ENCODE measurements at regions not wholly inside any gene's neighbourhood (a gene's known extent, or its start where the extent isn't known, plus 50 kb on each side); places are given as distances from the start of the nearest gene placed in this dataset.

- Histone ChIP-seq H3K4me3 (ENCODE audit: low read depth, low read length) (no peak overlapping the region), H3K4me1 (ENCODE audit: control insufficient read depth, insufficient read depth, low read length) (no peaks in the 10 kb centered on the region), H3K27ac (ENCODE audit: extremely low read depth, low read depth, low read length) (no peak overlapping the region), H3K36me3 (ENCODE audit: control insufficient read depth in 2 of 2, insufficient read depth in 1 of 2, low read length in 2 of 2) (no peaks in the 10 kb centered on the region), H3K9me3 (ENCODE audit: control insufficient read depth, insufficient read depth, low read depth, low read length) (no peaks in the 10 kb centered on the region)
- TF ChIP-seq ZNF18 (tag by site-specific recombination; IDR thresholded peaks at IDR 0.05) (no peak), KLF7 (tag by site-specific recombination; IDR thresholded peaks at IDR 0.05; ENCODE audit: borderline replicate concordance) (no peak), ZNF561 (tag by site-specific recombination; IDR thresholded peaks at IDR 0.05; ENCODE audit: borderline replicate concordance) (no peak), ZBTB8A (tag by site-specific recombination; IDR thresholded peaks at IDR 0.05) (no peak), ZNF529 (tag by site-specific recombination; IDR thresholded peaks at IDR 0.05; ENCODE audit: insufficient replicate concordance) (no peak), ZNF48 (tag by site-specific recombination; IDR thresholded peaks at IDR 0.05) (no peak), ZNF169 (tag by site-specific recombination; IDR thresholded peaks at IDR 0.05) (no peak), ZBTB44 (tag by site-specific recombination; IDR thresholded peaks at IDR 0.05) (no peak), ZNF146 (tag by site-specific recombination; IDR thresholded peaks at IDR 0.05) (no peak), ZNF830 (tag by site-specific recombination; IDR thresholded peaks at IDR 0.05; ENCODE audit: low read depth) (no peak), KLF10 (tag by site-specific recombination; IDR thresholded peaks at IDR 0.05) (no peak), GFI1B (tag by site-specific recombination; IDR thresholded peaks at IDR 0.05) (no peak), ZNF707 (tag by site-specific recombination; IDR thresholded peaks at IDR 0.05) (no peak), ZNF639 (tag by site-specific recombination; IDR thresholded peaks at IDR 0.05) (no peak)
- CTCF ChIA-PET, result interaction anchor here (0.7 kb wide), 1 partner anchor 11 kb away, joined by 3 read pairs; no protein-coding TSS in a partner anchor
- POLR2A ChIA-PET, result no interaction called here
These were observed 396.8 kb upstream of the NMUR2 start for GRCh38 chr5:152801886-152802285.

GRCh38 chr5:152804179-152804578 lies 399.1 kb upstream of the NMUR2 start:
- H3K9me3 ChIP-seq (ENCODE audit: control insufficient read depth, insufficient read depth, low read depth, low read length), result no peaks in the 10 kb centered on the region
- TF ChIP-seq ZNF114 (tag by site-specific recombination; IDR thresholded peaks at IDR 0.05) (no peak), GFI1B (tag by site-specific recombination; IDR thresholded peaks at IDR 0.05) (no peak), HIC1 (tag by site-specific recombination; IDR thresholded peaks at IDR 0.05) (no peak), WT1 (tag by site-specific recombination; IDR thresholded peaks at IDR 0.05) (no peak), ZNF354C (tag by site-specific recombination; IDR thresholded peaks at IDR 0.05; ENCODE audit: borderline replicate concordance, low read depth) (no peak), ZNF529 (tag by site-specific recombination; IDR thresholded peaks at IDR 0.05; ENCODE audit: insufficient replicate concordance) (no peak), ZNF132 (tag by site-specific recombination; IDR thresholded peaks at IDR 0.05; ENCODE audit: borderline replicate concordance) (no peak), ZNF837 (tag by site-specific recombination; IDR thresholded peaks at IDR 0.05) (no peak), PRDM4 (tag by site-specific recombination; IDR thresholded peaks at IDR 0.05) (no peak), BCL11A (tag by site-specific recombination; IDR thresholded peaks at IDR 0.05; ENCODE audit: low read depth) (no peak), ATF2 (tag by site-specific recombination; IDR thresholded peaks at IDR 0.05; ENCODE audit: low read depth) (no peak)
- no peaks in the 10 kb centered on the region for H3K4me1 ChIP-seq (ENCODE audit: control insufficient read depth, insufficient read depth, low read length)
- H3K27ac ChIP-seq (ENCODE audit: extremely low read depth, low read depth, low read length), result no peak overlapping the region
- CTCF ChIA-PET, result no interaction called here
- H3K4me3 ChIP-seq (ENCODE audit: low read depth, low read length), result no peak overlapping the region
- POLR2A ChIA-PET, result no interaction called here
- no peaks in the 10 kb centered on the region for H3K36me3 ChIP-seq (ENCODE audit: control insufficient read depth in 2 of 2, insufficient read depth in 1 of 2, low read length in 2 of 2)
